NCI-H1105 treated with DMSO at 0.1 percent for 48 hours (cell line): ENCODE measurements at regions not wholly inside any gene's neighbourhood (a gene's known extent, or its start where the extent isn't known, plus 50 kb on each side); places are given as distances from the start of the nearest gene placed in this dataset.

Experiments used
- DNase-seq: peaks from one replicate; lab custom pipeline; 2025; lab: John Stamatoyannopoulos, UW

GRCh38 chr12:124396544-124397398, 101.9 kb downstream of the RFLNA start:
- no peak for DNase-seq

- DNase-seq = no peak
These were observed 101.1 kb downstream of the RFLNA start for GRCh38 chr12:124395986-124396385.

GRCh38 chr12:124395284-124395752, 100.4 kb downstream of the RFLNA start:
- no peak for DNase-seq

- DNase-seq = no peak
These were observed 99.7 kb downstream of the RFLNA start for GRCh38 chr12:124394462-124395128.

GRCh38 chr12:124393831-124394230, 98.9 kb downstream of the RFLNA start:
- DNase-seq = no peak

- DNase-seq = no peak
These were observed 98.5 kb downstream of the RFLNA start for GRCh38 chr12:124393414-124393790.

GRCh38 chr12:124392667-124393413, 97.9 kb downstream of the RFLNA start:
- DNase-seq = peak; percentile 17

GRCh38 chr12:124392271-124392666, 97.4 kb downstream of the RFLNA start:
- no peak for DNase-seq

- no peak for DNase-seq
These were observed 96.7 kb downstream of the RFLNA start for GRCh38 chr12:124391340-124392261.

GRCh38 chr12:124390442-124391097, 95.7 kb downstream of the RFLNA start:
- no peak for DNase-seq

GRCh38 chr12:124389725-124390441, 95.0 kb downstream of the RFLNA start:
- DNase-seq = no peak

- DNase-seq = peak; percentile 69
These were observed 94.3 kb downstream of the RFLNA start for GRCh38 chr12:124389138-124389724.

GRCh38 chr12:124388679-124389137, 93.8 kb downstream of the RFLNA start:
- DNase-seq = peak; percentile 43

GRCh38 chr12:124388038-124388671, 93.3 kb downstream of the RFLNA start:
- DNase-seq = no peak

GRCh38 chr12:124387528-124387911, 92.6 kb downstream of the RFLNA start:
- DNase-seq = no peak

GRCh38 chr12:124386661-124387527, 92.0 kb downstream of the RFLNA start:
- no peak for DNase-seq

GRCh38 chr12:124386059-124386458, 91.2 kb downstream of the RFLNA start:
- no peak for DNase-seq

GRCh38 chr12:124385219-124385969, 90.5 kb downstream of the RFLNA start:
- DNase-seq = no peak
